ENCODE measurements at regions not wholly inside any gene's neighbourhood (a gene's known extent, or its start where the extent isn't known, plus 50 kb on each side); places are given as distances from the start of the nearest gene placed in this dataset.

GRCh38 chr15:95327661-95328060 is 1002.8 kb upstream of the NR2F2 start:
- H3K27me3 ChIP-seq (ENCODE audit: insufficient read depth, poor library complexity, severe bottlenecking) = no peaks in the 10 kb centered on the region
- DNase-seq (ENCODE audit: low read depth in 1 of 2, low spot score in 1 of 2) = no peak
- no peak for TF ChIP-seq GABPA (IDR thresholded peaks at IDR 0.05; ENCODE audit: low read depth)
- no peak overlapping the region for H3K27ac ChIP-seq (replicated peaks)
- no peak overlapping the region for H3K4me3 ChIP-seq (replicated peaks; ENCODE audit: insufficient read depth, low read length)

GRCh38 chr15:95328559-95328958 is 1001.9 kb upstream of the NR2F2 start:
- Histone ChIP-seq H3K4me3 (replicated peaks; ENCODE audit: insufficient read depth, low read length) (no peak overlapping the region), H3K27me3 (ENCODE audit: insufficient read depth, poor library complexity, severe bottlenecking) (no peaks in the 10 kb centered on the region), H3K27ac (replicated peaks) (no peak overlapping the region)
- TF ChIP-seq GABPA (IDR thresholded peaks at IDR 0.05; ENCODE audit: low read depth) (no peak), POLR2AphosphoS5 (IDR thresholded peaks at IDR 0.05; ENCODE audit: low read depth) (no peak)
- DNase-seq (ENCODE audit: low read depth in 1 of 2, low spot score in 1 of 2) = no peak

DNA sequence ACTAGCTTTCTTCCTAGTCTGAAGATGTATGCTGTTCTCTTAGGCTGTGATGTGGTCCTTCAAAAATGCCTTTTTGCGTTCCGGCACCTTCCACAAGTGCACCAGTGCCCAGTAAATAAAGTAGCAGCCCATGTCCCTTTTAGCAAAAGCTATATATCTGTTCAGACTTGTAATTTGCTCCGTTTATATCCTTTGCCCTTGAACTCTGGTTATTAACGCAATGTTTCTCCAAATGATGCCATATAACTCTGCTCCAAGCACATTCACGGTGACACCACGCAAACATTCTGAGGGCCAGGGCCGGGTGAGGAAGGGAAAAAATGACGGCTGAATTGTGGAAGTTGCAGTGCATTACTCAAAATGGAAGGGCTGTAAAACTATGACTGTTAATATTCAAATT is 1001.1 kb upstream of the NR2F2 start:
- Histone ChIP-seq H3K27ac (replicated peaks) (no peak overlapping the region), H3K4me3 (replicated peaks; ENCODE audit: insufficient read depth, low read length) (no peak overlapping the region), H3K27me3 (ENCODE audit: insufficient read depth, poor library complexity, severe bottlenecking) (no peaks in the 10 kb centered on the region)
- TF ChIP-seq, protein P1, sequence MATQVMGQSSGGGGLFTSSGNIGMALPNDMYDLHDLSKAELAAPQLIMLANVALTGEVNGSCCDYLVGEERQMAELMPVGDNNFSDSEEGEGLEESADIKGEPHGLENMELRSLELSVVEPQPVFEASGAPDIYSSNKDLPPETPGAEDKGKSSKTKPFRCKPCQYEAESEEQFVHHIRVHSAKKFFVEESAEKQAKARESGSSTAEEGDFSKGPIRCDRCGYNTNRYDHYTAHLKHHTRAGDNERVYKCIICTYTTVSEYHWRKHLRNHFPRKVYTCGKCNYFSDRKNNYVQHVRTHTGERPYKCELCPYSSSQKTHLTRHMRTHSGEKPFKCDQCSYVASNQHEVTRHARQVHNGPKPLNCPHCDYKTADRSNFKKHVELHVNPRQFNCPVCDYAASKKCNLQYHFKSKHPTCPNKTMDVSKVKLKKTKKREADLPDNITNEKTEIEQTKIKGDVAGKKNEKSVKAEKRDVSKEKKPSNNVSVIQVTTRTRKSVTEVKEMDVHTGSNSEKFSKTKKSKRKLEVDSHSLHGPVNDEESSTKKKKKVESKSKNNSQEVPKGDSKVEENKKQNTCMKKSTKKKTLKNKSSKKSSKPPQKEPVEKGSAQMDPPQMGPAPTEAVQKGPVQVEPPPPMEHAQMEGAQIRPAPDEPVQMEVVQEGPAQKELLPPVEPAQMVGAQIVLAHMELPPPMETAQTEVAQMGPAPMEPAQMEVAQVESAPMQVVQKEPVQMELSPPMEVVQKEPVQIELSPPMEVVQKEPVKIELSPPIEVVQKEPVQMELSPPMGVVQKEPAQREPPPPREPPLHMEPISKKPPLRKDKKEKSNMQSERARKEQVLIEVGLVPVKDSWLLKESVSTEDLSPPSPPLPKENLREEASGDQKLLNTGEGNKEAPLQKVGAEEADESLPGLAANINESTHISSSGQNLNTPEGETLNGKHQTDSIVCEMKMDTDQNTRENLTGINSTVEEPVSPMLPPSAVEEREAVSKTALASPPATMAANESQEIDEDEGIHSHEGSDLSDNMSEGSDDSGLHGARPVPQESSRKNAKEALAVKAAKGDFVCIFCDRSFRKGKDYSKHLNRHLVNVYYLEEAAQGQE (IDR thresholded peaks at IDR 0.05; ENCODE audit: insufficient replicate concordance, low read depth) = no peak
- TF ChIP-seq, protein P2, sequence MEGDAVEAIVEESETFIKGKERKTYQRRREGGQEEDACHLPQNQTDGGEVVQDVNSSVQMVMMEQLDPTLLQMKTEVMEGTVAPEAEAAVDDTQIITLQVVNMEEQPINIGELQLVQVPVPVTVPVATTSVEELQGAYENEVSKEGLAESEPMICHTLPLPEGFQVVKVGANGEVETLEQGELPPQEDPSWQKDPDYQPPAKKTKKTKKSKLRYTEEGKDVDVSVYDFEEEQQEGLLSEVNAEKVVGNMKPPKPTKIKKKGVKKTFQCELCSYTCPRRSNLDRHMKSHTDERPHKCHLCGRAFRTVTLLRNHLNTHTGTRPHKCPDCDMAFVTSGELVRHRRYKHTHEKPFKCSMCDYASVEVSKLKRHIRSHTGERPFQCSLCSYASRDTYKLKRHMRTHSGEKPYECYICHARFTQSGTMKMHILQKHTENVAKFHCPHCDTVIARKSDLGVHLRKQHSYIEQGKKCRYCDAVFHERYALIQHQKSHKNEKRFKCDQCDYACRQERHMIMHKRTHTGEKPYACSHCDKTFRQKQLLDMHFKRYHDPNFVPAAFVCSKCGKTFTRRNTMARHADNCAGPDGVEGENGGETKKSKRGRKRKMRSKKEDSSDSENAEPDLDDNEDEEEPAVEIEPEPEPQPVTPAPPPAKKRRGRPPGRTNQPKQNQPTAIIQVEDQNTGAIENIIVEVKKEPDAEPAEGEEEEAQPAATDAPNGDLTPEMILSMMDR (IDR thresholded peaks at IDR 0.05; ENCODE audit: insufficient read depth, low read length) = no peak
- TF ChIP-seq POLR2AphosphoS5 (IDR thresholded peaks at IDR 0.05; ENCODE audit: low read depth) = no peak
- no peak for DNase-seq (ENCODE audit: low read depth in 1 of 2, low spot score in 1 of 2)

- TF ChIP-seq, protein P1 (IDR thresholded peaks at IDR 0.05; ENCODE audit: insufficient replicate concordance, low read depth) = no peak
- TF ChIP-seq POLR2AphosphoS5 (IDR thresholded peaks at IDR 0.05; ENCODE audit: low read depth) (no peak), SPI1 (IDR thresholded peaks at IDR 0.05; ENCODE audit: borderline replicate concordance, low read depth) (no peak), GABPA (IDR thresholded peaks at IDR 0.05; ENCODE audit: low read depth) (no peak)
- TF ChIP-seq, protein P2 (IDR thresholded peaks at IDR 0.05; ENCODE audit: insufficient read depth, low read length) = no peak
- no peak overlapping the region for H3K4me3 ChIP-seq (replicated peaks; ENCODE audit: insufficient read depth, low read length)
Observed at GRCh38 chr15:95341686-95342085, 988.8 kb upstream of the NR2F2 start.

GRCh38 chr15:95345867-95346266 is 984.6 kb upstream of the NR2F2 start:
- Histone ChIP-seq H3K27ac (replicated peaks) (no peak overlapping the region), H3K27me3 (ENCODE audit: insufficient read depth, poor library complexity, severe bottlenecking) (no peaks in the 10 kb centered on the region), H3K4me3 (replicated peaks; ENCODE audit: insufficient read depth, low read length) (no peak overlapping the region)
- no peak for DNase-seq (ENCODE audit: low read depth in 1 of 2, low spot score in 1 of 2)
- TF ChIP-seq POLR2AphosphoS5 (IDR thresholded peaks at IDR 0.05; ENCODE audit: low read depth) = no peak
- TF ChIP-seq, protein P1 (IDR thresholded peaks at IDR 0.05; ENCODE audit: insufficient replicate concordance, low read depth) = no peak

More at GRCh38 chr15:95341686-95342085, 988.8 kb upstream of the NR2F2 start:
- no peaks in the 10 kb centered on the region for H3K27me3 ChIP-seq (ENCODE audit: insufficient read depth, poor library complexity, severe bottlenecking)
- no peak overlapping the region for H3K27ac ChIP-seq (replicated peaks)
- no peak for DNase-seq (ENCODE audit: low read depth in 1 of 2, low spot score in 1 of 2)
